Skin of body (tissue), 1 donor: ENCODE measurements at regions not wholly inside any gene's neighbourhood (a gene's known extent, or its start where the extent isn't known, plus 50 kb on each side); places are given as distances from the start of the nearest gene placed in this dataset.
"Not testable (repeated sequence)": the region's sequence is repeated elsewhere in the genome, so short reads cannot be mapped to it uniquely, and the experiment has no call there.

ENCODE experiments used
- DNase-seq: peaks from one replicate; lab custom pipeline; 2025; lab: John Stamatoyannopoulos, UW

DNA sequence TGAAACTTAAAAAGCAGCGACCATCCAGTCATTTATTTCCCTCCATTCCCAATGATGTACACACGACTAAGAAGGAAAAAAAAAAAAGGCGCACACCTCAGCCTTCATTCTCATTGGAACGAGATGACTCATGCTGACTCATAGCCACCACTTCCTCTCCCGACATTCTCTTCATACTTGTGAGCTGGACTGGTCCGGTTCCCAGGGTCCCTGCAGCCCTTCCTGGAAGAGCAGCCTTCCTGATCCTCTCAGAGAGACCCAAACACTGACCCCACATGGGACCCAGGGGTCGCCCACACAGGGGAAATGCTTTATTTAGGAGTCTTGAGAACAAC, 374.2 kb downstream of the BCL2L11 start:
- DNase-seq: not testable (repeated sequence)

DNA sequence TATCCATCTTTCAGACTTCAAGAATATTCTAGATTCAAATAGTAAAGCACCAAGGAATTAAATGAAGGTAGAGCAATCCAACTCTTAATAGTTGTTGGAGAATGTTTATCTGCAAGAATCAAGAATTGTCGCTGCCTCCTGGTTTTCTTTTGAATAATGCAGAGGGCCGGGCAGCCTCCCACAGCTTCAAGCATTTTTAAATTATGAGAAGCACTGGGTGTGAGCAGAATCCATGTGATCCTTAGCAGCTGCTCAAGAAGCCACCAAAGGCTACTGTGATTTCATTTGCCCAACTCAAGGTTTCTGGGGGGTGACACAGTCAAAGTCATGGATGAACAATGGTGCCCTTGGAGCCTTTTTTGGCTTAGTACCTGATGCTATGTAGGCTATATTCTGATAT, 374.9 kb downstream of the BCL2L11 start:
- DNase-seq: not testable (repeated sequence)

DNA sequence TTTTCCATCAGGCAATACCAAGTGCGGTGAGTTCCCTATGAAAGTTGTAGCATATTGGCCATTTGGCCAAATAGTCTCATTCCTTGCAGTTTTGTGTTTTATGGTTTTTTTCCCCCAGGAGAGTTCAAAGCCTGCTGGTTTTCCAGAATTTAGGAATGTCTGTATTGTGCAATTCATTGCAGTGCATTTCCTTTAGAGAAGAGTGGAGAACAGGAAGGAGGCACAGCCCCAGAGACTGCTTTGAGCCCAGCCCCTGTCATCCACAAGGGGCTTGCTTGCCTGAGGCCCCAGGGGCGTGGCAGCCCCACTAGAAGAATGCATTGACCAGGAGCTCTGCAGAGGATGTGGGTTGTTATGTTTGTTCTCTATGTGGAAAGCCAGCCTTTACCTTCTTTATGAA, 375.5 kb downstream of the BCL2L11 start:
- DNase-seq: not testable (repeated sequence)

GRCh38 chr2:111496860-111497259, 376.1 kb downstream of the BCL2L11 start:
- DNase-seq: not testable (repeated sequence)

DNA sequence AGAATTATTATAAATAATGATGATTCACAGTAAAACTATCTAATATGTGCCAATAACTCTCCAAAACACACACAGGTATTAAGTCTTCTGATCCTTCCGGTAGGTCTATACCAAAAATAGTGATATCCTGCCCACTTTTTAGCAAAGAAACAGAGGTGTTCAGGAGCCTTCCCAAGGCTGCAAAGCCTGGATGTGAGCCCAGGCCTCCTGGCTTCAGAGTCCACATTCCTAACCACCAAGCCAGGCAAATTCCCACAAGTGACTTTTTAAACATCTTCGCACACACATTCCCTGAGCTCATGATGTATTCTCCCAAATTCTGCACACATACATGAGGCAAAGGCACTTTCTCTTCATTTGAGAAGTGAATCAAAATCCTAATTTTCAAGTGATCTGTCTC, 376.6 kb downstream of the BCL2L11 start:
- not testable (repeated sequence) for DNase-seq

- not testable (repeated sequence) for DNase-seq
Observed at GRCh38 chr2:111500536-111501062, 379.9 kb downstream of the BCL2L11 start.

GRCh38 chr2:111503844-111504570, 380.0 kb downstream of the ANAPC1 start:
- not testable (repeated sequence) for DNase-seq

DNA sequence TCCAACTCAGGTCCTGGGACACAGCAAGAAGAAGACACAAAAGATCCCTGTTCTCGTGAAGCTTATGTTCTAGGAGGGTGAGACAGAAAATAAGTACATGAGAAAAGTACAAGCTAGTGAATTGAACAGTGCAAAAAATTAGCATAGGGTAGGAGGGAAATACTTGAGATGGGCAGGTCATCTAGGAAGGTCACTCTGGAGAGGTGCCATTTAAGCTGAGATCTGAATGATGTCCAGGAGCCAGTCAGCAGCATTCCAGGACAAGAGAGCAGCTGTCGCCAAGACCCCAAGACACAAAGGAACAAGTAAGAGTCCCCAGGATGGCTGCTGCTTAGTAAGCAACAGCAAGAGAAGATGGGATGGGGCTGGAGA, 379.4 kb downstream of the ANAPC1 start:
- not testable (repeated sequence) for DNase-seq

DNA sequence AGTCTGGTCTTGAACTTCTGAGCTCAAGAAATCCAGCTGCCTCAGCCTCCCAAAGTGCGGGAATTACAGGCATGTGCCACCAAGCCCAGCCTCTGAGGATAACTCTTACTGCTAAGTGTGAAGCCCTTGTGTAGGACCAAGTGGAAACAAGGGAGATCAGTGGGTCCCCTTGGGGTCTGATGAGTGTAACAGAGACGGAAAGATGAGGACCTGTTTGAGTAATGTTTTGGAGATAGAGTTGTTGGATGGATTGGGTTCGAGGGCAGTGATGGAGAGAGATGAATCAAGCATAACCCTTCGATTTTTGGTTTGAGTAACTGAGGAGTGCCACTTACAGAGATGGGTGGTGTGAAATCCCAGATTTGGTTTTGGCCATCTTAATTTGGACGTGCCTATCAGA, 378.7 kb downstream of the ANAPC1 start:
- DNase-seq: not testable (repeated sequence)

GRCh38 chr2:111506936-111507335, 377.1 kb downstream of the ANAPC1 start:
- DNase-seq: not testable (repeated sequence)

- not testable (repeated sequence) for DNase-seq
Observed at GRCh38 chr2:111509225-111509869, 374.6 kb downstream of the ANAPC1 start.

DNA sequence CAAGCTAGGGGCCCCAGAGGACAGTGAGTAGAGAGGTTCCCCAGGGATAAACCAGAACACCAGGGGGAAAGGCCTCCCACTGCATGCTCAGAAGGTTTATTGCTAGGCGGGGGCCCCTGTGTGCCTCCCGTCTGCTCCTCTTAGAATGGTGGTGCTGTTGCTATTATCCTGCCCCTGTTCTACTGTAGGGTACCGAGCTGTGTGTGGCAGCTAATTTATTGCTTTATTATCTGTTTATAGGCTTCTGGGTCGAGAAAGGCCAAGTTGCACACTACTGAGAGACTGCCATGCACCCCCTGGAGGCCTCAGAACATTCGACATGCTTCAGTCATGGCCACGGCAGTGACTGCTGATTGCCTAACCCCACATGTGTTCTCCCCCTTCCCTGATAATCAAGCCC, 373.6 kb downstream of the ANAPC1 start:
- not testable (repeated sequence) for DNase-seq

- DNase-seq: not testable (repeated sequence)
Observed at GRCh38 chr2:111511062-111511461, 372.9 kb downstream of the ANAPC1 start.

- DNase-seq: not testable (repeated sequence)
Observed at GRCh38 chr2:111512378-111512777, 371.6 kb downstream of the ANAPC1 start.

- not testable (repeated sequence) for DNase-seq
Observed at GRCh38 chr2:111514138-111514537, 369.9 kb downstream of the ANAPC1 start.

- DNase-seq: not testable (repeated sequence)
Observed at GRCh38 chr2:111517050-111517720, 366.8 kb downstream of the ANAPC1 start.

- DNase-seq: not testable (repeated sequence)
Observed at GRCh38 chr2:111517721-111518053, 366.3 kb downstream of the ANAPC1 start.

DNA sequence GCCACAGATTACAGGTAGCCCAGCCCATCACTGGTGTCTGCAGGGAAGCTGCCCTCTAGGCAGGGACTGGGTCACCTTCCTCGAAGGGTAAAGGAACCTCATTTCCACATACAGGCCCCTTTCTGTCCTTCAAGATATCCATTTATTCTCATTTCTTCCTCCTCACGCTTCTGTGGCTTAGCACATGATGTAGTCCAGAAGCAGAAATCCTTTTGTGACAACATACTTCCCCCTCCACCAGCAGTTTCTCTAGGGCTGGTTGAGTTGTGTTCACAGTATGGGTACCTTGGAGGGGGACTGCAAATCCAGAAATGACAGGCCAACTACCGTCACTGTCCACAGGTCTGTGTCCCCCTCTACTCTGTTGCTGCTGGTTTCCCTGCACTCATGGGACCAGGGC, 364.9 kb downstream of the ANAPC1 start:
- DNase-seq: no peak

DNA sequence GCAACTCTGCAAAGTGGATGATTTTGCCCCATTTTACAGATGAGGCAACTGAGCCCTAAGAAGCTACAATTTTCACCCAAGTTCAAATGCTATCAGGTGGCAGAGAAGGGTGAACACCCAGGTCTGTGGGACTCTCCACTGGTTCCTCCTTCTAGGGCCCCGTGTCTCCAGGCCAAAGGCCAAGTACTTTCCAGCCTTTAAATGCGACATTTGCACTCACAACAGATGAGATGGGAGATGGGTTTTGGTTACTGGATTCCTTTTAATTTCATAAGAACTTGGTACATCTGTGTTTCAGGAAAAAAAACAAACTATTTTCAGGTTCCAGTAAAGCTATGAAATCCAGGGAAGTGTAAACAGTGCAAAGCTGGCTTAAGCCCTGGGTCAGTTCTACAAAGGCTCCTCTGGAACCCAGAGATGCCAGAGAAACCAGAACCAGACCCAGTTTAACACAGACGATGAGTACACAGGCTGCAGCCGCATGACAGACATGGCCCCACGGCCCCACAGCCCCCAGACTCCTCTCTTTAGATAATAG, 361.7 kb downstream of the ANAPC1 start:
- no peak for DNase-seq

- DNase-seq: no peak
Observed at GRCh38 chr2:111523009-111523408, 361.0 kb downstream of the ANAPC1 start.

DNA sequence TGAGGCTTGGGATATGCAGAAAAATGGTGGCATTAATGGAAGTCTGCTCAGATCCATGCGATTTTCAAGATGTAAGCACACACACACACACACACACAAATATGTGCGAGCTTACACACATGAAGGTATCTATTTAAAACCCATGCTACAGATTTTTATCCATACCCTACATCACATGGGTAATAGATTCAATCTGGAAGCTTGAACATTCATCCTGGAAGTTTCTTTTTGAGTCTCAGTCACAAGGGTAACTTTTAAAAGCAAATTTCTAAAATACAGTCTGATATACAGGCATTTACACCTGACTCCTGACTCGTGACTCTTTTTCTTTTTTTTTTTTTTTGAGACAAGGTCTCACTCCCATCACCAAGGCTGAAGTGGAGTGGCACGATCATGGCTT, 359.0 kb downstream of the ANAPC1 start:
- not testable (repeated sequence) for DNase-seq

- not testable (repeated sequence) for DNase-seq
Observed at GRCh38 chr2:111526041-111526639, 357.9 kb downstream of the ANAPC1 start.
